ENCODE measurements at regions not wholly inside any gene's neighbourhood (a gene's known extent, or its start where the extent isn't known, plus 50 kb on each side); places are given as distances from the start of the nearest gene placed in this dataset.

DNA sequence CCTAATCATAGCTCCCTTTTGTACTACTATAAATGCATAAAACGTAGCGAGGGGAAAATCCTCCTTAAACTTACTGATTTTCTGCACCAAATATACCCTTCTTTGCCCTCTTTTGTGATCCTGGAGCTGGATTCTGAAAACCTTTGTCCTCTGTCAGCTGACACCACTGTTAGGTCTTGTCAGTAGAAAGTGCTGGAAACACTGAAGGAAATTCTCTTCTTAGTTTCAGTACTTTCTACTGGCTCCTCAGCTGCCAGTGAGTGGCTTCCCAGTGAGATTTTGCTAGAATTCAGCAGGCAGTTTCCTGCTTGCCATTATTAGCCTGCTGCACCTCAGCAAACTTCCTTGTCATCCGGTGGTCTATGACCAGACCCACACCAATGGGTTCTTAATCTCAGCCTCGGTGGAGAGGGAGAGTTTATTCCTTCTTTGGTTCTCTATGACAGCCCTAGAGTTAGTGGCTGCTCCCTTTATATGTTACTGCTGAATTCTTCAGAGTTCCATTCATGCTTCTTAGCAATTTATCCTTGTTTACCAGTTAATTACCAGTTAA is 476.2 kb downstream of the FSCB start:
- TF ChIP-seq EP300 (IDR thresholded peaks at IDR 0.05) (no peak), POLR2A (IDR thresholded peaks at IDR 0.05) (no peak)

Measured in gastroesophageal sphincter (tissue), 2 donors.